GM19397 (cell line): ENCODE measurements at regions not wholly inside any gene's neighbourhood (a gene's known extent, or its start where the extent isn't known, plus 50 kb on each side); places are given as distances from the start of the nearest gene placed in this dataset.
"Not testable (repeated sequence)": the region's sequence is repeated elsewhere in the genome, so short reads cannot be mapped to it uniquely, and the experiment has no call there.

ENCODE experiments used
- ATAC-seq: cut with Tn5 transposase; IDR thresholded peaks from one replicate; pipeline ENCODE4 v1.9.1; 2021; ENCODE audit warnings: mild to moderate bottlenecking, moderate library complexity; ENCODE audit not compliant: unreplicated experiment

DNA sequence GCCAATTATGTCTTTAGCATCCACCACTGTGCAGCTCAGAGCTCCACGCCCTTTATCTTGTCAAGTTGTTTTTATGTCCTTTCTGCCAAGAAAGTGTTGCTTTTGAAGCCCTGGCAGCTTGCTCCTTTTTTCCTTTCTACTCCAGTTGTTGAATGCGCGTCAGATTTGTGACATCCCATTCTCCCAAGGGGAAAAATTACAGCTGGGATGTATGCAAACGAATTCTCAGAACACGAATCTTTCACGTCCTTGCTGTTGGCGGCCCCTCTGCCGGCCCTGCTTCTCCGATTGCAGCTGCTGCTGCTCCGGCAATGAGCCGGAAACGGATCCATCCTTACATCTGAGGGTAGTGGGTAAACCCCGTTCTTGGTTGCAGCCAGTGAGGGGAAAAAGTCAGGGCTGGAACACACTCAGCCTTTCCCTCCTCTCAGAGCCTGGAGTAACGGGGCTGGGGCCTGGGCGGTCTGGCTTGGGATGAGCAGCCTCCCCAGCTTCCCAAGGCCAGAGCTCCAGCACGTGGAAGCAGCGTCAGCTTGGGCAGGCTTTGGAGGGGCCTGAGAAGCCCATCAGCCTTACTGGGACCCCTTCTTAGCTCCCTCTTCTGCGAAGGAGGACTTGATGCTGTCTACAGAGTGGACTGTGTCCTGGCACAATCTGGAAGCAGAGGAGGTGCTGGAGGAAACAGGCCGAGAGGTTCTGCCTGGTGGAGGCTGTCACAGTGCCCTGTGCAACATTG is 79.0 kb upstream of the CHST15 start:
- ATAC-seq, result no peak

DNA sequence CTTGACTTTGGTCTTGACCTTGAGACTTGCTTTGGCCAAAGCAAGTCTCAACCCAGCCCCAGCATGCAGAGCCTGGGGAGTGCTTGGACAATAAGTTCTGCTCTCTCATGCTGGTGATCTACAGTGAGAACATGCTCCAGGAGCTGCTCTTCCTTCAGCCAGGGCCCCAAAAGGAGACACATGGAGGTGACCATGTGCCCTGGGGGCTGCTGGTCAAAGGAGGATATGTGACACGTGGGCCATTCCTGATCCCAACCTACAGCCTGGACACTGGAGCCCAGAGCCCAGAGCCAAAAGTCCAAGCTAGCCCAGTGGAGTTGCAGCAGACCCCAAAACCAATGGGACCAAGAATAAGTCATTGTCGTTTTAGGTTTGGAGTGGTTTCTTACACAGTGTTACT is 78.2 kb upstream of the CHST15 start:
- no peak for ATAC-seq

DNA sequence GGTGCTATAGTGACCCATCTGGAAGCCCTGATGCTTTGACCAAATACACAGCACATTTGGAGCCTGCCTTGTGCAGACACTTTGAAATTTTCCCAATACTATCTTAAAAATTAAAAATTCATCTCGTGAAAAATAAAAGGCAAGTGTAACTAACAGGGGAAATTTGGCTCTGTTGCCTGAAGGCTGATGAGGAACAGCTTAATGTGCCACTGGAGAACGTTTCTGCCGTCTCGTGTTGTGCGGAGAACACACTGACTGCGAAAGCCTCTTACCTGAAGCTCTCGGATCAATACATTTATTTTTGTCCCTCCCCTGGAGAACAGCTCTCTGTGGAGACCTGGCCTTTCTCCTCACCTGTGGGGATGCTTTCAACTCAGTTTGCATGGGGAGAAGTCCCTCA is 77.2 kb upstream of the CHST15 start:
- no peak for ATAC-seq

DNA sequence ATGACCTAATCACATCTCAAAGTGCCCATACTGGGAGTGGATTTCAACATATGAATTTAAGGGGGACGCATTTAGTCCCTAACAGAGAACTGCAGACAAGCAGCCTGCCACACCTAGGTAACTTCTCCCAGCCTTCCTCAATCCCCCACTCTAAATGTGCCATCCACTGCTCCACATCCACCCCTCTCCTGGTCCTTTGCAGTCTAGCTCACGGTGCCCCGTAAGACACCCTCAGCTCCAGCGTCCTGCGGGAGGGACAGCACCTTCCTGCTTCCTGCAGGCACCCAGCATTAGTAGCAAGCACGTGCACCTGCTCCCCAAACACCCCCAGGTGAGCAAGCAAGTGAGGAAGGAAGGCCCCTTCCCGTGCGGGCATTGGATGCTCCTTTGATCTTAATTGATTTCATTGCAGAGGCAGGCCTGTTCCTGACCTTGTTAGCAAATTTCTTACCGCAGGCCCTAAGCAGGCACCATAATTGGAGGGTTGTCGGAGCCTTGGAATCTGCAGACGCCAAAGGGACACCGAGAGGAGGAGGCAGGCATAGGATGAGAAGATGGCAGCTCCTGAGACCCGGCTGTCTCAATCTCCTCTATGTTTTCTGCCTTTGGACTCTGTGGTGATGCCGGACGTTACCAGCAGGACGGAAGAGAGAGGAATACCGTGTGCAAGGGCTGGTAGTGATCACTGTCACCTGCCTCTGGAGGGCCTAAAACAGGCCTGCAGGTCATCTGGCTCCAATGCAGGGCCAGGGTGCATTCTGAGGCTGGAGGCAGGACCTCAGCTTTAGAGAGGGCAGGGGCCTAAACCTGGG is 75.8 kb upstream of the CHST15 start:
- ATAC-seq, result no peak

DNA sequence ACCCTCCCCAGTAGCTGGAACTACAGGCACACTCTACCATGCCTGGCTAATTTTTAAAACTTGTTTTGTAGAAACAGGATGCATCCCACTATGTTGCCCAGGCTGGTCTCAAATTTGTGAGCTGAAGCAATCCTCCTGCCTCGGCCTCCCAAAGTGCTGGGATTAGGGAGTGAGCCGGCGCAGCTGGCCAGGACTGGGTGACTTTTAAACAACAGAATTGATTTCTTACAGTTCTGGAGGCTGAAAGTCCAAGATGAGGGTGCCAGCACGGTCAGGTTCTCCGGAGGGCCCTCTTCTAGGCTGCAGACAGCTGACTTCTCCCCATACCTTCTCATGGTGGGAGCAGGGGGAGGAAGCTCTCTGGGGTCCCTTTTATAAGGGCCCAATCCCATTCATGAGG is 75.2 kb upstream of the CHST15 start:
- no peak for ATAC-seq

DNA sequence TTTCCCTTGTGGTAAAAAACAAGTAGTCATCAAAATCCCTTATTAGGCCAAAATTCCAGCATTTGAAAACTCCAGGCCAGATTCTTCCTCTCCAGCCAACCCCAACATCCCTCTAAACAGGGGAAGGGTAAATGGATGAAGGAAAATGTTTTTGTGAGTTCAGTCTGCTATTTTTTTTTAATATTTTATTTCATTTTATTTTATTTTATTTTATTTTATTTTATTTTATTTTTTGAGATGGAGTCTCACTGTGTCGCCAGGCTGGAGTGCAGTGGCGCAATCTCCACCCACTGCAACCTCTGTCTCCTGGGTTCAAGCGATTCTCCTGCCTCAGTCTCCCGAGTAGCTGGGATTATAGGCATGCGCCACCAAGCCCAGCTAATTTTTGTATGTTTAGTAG is 74.5 kb upstream of the CHST15 start:
- not testable (repeated sequence) for ATAC-seq

DNA sequence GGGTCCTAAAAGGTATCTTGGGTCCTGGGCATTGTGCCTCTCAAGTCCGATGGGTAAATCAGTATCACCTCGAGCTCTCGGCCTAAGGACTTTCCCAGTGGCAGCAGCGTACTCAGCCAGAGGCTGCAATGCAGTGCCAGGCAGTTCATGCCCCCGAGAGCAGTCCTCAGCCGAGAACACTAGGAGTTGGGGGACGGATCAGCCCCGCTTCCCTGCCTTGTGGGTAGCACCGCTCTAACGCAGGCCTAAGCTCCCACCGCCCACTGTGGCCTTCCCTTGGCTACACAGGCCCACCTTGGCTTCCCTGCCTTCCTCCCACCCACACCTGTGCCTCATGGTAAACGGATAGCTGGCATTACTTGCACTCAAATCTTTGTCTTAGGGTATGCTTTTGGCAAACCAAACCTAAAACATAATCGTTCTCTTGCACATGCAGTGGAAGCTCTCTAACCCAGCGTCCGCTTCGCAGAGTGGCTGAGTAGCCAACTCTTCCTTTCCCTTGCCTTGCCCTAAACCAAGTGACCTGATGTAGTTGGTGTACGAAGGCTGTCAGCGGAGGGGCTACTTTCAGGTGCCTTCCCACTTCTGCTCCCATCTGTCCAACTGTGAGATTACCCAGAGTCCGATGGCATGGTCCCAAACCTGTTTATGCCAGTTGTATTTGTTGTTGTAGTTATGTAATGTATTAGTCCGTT is 73.2 kb upstream of the CHST15 start:
- ATAC-seq, result no peak

DNA sequence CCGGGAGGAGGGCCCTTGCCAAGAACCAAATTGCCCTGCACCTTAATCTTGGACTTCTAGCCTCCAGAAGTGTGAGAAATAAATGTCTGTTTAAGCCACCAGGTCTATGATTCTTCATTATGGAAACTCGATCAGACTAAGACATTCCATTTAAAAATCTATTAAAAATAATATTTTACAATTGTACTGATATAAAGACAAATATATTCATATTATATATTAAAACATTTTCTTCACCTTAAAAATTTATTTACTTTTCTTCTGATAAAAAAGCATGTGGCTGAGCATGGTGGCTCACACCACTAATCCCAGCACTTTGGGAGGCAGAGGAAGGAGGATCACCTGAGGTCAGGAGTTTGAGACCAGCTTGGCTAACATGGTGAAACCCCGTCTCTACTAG is 72.4 kb upstream of the CHST15 start:
- ATAC-seq, result no peak

DNA sequence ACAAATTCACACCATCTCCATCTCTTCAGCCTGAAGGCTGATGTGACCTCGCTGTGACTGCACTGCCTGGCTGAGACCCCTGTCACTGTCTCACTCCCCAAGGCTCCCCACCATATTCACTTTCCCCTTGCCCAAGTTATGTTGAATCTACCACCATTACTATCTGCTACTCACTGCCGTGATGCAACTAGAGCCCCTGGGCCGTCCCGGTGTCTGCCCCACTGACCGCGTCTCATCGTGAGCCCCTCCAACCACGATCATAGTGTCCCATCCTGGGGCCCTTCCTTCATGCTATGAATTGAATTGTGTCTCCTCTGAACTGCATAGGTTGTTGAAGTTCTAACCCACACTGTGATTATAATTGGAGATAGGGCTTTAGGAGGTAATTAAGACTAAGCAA is 71.9 kb upstream of the CHST15 start:
- no peak for ATAC-seq

DNA sequence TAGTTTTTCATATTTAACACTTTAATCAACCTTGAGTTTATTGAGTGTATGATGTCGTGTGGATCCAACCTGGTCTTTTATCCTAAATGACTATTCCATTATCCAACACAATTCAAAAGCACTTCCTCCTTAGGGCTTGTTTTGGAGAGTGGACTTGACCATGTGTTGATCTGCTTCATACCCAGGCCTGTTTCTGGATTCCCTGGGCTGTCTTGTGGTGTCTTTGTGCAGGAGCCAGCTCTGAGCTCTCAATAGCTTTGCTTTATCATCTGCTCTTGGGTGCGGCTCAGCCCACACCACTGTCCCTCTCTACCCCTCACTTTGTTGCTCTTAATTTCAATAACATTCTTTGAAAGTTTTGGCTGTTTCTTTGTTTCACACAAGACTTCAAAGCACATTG is 70.9 kb upstream of the CHST15 start:
- ATAC-seq, result no peak

DNA sequence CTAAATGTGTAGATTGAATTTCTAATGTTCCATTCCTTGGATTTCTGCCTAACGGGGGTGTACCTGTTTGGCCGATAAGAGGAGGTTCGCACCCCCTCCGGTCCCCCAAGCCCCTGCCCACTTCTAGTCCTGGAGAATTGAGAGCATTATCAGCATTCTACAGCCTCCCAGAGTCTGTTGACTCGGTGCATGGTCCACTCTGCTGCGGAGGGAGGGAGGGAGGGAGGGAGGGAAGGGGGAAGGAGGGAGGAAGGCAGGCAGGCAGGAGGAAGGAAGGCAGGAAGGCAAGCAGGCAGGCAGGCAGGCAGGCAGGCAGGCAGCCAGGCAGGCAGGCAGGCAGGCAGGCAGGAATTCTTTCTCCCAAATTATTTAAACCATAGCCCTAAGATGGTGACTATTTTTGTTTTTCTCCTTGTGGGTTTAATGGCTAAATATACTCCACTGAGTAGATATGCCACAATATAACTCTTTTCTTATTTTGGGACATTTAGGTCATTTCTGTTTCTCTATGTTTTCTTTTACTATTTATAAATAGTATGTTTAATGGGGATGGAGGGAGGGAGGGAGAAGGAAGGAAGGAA is 69.5 kb upstream of the CHST15 start:
- ATAC-seq, result no peak

DNA sequence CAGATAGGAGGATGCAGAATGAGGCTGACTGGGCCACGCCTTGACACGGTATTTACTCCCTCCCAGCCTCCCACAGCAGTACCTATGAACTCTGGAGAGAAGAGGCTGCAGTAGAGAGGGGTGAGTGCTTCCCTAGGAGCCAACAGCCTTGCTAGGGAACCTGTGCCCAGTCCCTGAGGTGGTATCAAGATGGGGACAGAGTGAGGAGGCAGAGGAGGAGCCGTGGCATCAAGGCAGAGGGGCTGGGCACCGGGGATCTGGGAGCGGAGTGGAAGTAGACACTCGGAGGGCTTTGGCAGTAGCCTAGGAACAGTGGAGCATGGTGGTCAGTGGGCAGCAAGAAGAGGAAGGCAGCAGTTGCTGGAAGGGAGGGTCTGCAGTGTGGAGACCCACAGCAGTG is 68.7 kb upstream of the CHST15 start:
- ATAC-seq, result no peak

DNA sequence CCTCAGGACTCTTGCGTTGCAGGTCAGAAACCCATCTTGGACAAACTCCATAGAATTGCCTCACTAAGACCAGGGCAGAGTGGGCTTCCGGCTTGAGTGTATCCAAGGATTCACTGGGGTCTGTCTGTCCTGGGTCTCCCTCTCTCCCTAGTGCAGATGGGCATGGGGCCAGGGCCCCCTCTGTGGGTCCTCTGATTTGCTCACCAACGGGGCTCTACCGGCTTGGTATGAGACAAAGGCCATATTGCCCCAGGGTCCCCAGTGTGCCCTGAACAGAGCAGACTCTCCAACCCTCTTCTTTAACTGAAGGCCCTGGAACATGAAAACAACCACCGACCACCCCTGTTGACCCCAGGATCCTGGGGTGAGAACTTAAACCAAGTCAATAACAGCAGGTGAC is 68.2 kb upstream of the CHST15 start:
- ATAC-seq, result no peak

DNA sequence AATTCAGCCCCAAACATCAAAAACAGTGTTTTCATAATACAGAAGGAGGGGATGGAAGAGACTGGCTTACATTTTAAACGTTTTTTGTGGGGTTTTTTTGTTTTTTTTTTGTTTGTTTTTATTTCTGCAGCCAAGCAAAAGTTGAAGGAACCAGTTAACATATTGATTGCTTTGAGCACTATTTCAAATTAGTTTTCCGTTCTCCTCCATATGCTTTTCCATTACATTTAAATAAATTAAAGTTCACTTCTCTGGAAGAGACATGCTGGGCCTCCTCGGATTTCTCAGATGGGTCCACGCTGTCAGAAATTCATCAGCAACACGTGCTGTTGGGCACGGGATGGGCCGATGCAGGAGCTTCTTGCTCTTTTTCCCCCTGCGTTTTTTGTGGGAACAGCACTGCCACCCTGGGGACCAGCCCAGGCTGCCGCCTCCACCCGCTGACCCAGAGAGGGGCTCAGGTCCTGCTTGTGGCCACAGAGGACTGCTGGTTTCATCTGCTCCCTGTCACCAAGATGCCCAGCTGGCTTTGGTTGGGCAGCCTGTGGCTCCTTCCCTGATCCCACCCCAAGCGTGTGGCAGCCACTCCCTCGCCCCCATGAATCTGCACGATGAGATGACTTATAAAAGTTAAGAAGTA is 67.7 kb upstream of the CHST15 start:
- no peak for ATAC-seq

DNA sequence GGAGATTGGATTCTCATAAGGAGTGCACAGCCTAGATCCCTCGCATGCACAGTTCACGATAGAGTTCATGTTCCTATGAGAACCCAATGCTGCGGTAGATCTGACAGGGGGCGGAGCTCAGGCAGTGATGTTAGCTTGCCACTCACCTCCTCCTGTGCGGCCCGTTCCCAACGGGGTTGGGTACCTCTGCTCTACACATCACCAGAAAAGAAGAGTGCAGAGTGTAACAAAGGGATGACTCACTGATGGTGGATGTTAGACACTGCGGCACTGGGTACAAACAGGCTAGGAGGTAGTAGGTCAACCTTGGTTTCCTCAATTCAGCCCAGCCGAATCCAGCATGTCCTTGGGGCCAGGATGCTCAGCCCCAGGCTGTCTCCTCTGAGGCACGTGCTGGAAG is 66.8 kb upstream of the CHST15 start:
- ATAC-seq, result no peak

DNA sequence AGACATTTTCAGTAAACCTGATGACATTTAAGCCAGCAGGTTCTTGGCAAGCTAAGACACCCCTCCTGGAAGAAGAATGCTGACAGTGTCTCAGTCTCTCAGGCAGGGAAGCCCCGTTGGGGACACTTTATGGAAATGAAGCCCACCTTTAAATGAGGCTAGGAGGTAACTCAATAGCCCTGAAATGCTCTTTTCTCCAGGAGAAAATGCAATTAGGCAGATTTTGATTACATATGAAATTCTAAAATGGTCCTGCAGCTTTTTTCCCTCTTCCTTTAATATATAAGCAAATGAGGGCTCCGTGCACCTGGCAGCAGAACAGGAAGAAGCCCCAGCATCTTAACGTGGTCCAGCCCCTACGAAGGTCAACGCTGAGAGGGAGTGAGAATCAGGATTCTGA is 65.8 kb upstream of the CHST15 start:
- no peak for ATAC-seq

DNA sequence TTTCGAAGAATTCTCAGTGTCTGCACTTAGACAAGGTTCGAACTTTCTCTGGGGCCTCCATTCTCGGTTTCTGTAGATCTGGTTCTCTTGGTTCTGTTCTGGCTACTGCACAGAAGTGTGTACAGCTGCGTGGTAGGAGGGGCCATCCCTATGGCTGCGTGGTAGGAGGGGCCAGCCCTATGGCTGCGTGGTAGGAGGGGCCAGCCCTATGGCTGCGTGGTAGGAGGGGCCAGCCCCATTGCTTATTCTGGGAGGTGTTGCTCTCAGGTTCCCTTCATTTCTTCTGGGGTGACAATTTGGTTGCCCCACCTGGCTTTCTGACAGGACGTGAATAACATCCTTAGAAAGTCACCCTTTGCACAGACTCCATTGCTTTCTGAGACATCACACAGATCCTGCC is 65.2 kb upstream of the CHST15 start:
- ATAC-seq, result no peak

DNA sequence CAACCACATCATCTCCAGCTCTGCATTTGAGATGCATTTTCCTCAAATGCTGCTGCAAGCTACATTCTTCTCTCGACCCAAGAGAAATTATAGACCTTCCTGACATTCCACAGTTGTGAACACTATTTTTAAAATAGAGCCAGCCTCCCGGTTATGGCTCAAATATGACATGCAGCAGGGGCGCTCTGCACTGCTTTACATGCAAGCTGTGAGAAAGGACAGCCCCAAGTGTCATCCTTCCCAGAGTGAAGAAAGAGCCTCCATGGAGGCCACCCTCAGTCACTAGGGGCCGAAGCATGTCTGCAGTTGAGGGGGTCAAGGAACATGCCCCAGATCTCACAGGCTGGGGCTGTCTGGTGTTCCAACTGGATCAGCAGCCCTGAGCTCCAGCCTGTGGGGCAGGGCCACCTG is 63.9 kb upstream of the CHST15 start:
- ATAC-seq, result no peak

DNA sequence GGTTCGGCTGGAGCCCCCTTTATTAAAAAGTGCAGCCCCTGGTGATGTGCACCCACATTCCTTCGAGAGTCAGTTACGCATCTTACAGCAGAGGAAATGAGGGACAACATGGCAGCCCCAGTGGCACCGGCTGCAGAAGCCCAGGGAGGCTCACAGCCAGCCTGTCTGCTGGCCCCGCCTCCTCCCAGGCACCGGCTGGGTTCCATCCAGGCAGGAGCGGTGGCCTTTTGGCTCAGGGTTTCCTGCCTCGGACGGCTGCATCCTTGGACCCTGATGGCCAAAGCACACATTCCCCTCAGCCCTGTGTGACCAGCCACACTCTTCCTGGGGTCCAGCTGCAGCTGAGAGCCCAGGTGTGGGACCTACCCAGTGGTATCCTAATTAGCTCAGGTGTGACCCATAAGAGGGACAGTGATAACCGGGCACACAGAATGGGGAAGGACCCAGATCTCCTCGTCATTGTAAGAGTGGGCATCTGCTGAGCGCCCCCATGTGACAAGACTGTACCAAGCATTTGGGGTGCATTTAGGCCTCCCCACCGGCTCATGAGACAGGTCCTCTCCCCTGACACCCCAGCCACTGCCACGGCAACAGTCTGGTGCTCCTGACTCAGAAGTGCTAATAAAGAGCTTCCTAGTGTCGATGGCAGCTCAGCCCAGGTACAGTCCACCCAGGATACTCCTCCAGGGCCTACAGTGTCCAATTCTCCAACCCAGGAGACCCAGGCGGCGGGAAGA is 63.3 kb upstream of the CHST15 start:
- no peak for ATAC-seq

DNA sequence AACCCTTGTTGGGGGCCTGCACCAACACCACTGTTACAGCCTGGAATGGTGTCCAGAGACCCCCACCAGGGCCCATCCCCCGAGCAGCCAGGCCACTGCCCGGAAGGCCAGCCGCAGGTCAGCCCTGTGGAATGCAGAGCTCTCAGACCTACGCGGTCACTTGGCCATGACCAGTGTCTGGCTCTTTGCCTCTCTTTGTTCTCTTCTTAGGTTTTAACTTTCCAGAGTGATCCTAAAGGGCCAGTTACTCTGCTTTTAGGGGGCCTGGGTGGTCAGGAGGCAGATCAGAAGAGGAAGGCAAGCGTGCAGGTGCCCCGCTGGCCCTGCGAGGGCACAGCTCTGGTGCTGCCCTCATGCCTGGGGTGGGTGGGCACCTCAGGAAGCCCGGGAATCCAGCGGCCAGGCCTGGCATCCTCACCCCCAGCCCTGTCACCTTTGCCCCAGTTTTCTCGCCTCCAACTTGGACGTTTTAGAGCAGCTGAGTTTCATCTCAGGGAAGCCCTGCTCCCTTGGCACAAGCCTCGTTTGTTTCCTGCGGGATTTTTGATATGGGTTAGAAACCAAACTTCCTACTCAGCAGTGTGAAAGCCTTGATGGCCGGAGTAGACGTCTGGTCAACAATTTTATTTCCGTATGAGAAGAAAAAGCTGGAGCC is 62.5 kb upstream of the CHST15 start:
- ATAC-seq, result no peak
